Erythroblast (primary cell): ENCODE measurements at regions not wholly inside any gene's neighbourhood (a gene's known extent, or its start where the extent isn't known, plus 50 kb on each side); places are given as distances from the start of the nearest gene placed in this dataset.

Experiments used
- DNase-seq, 2 experiments: peaks; one replicate each; lab custom pipeline; 2025; lab: John Stamatoyannopoulos, UW
- GATA1 ChIP-seq: IDR thresholded peaks from 2 replicates; pipeline ENCODE4 v1.6.1; 2011; ENCODE audit warnings: low read depth, mild to moderate bottlenecking, control low read depth, low read length, moderate library complexity
- POLR2A ChIP-seq: IDR thresholded peaks from 2 replicates; pipeline ENCODE4 v1.6.1; 2011; ENCODE audit warnings: mild to moderate bottlenecking, low read length

GRCh38 chr3:170641510-170642236 lies 55.8 kb upstream of the SLC7A14 start:
- TF ChIP-seq GATA1 (no peak), POLR2A (no peak)
- peak in 1 of 2 experiments; percentile 14 for DNase-seq

DNA sequence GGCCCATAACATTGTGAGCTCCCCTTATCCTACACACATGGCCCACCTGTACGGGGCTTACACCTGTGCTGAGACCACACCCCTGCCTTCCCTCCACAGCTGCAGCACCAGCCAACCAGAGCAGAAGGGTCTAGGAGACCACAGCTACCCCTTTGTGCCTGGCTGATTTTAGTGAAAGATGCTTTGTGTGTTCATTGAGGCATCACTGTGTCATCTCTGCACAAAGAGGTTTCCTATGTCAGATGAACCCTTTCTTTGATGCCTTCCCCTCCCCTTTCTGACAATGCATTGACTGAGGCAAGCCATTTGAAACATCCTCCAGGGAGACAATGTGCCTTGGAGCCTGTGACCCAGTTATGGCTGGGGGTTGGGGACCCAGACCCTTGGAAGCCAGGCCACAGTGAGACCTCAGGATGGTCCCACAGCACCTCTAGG lies 54.9 kb upstream of the SLC7A14 start:
- TF ChIP-seq POLR2A, result no peak
- TF ChIP-seq GATA1, result no peak
- DNase-seq, result no peak

DNA sequence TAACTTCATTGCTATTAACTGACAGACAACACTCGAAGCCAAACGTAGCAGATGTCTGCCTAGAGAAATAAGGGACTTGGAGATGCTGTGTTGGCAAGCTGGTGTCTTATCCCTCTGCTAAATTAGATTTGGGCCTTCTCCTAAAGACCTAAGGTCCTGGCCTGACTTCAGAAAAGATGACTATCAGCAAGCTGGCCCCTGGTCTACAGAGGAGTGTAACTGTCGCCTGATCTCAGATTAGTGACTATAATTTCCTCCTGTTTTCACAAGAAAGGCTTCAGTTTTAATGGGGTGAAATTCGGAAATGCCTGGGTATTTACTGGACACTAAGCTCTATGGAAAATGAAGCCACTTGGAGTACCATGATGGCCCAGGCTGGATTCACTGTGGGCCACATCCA lies 53.1 kb upstream of the SLC7A14 start:
- peak; percentile 20 to 64 for DNase-seq
- TF ChIP-seq GATA1, result no peak
- TF ChIP-seq POLR2A, result no peak

GRCh38 chr3:170637306-170637705 lies 51.4 kb upstream of the SLC7A14 start:
- TF ChIP-seq POLR2A, result no peak
- no peak for TF ChIP-seq GATA1
- no peak for DNase-seq

DNA sequence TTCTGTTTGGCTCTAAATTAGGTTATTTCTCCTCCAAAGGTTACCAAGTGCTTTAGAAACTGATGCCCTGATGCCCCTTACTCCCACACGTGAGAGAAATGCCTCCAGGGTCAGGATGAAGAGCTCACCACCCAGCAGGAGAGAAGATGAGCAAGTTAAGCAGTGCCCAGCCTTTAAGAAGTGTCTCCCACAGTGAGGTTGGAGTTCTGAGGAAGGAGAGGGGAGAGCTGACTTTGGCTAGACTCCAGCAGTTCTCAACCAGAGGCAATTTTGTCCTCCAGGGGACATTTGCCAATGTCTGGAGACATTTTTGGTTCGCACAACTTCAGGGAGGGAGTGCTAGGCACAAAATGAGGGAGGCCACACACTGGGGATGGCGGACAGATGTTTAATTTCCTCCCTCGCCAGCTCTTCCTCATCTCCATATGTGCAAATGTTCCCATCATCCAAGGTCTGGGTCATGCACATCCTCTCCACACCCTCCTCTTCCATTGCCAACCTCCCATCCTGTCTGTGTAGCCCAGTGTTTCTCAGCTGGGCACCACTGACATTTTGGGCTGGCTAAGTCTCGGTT lies 50.6 kb upstream of the SLC7A14 start:
- DNase-seq, result no peak
- TF ChIP-seq GATA1 (no peak), POLR2A (no peak)
